ENCODE measurements at regions not wholly inside any gene's neighbourhood (a gene's known extent, or its start where the extent isn't known, plus 50 kb on each side); places are given as distances from the start of the nearest gene placed in this dataset.
A peak's percentile ranks its signal among the peaks of the same experiment; 100 is the strongest.

GRCh38 chr5:173808079-173808808 is 79.9 kb upstream of the CPEB4 start:
- DNase-seq = no peak

- no peak for DNase-seq
Measured at GRCh38 chr5:173809014-173809413, 79.1 kb upstream of the CPEB4 start.

- no peak for DNase-seq
Measured at GRCh38 chr5:173812811-173813550, 75.2 kb upstream of the CPEB4 start.

- DNase-seq = no peak
Measured at GRCh38 chr5:173814053-173814452, 74.1 kb upstream of the CPEB4 start.

GRCh38 chr5:173815571-173815970 is 72.6 kb upstream of the CPEB4 start:
- no peak for DNase-seq

- DNase-seq = no peak
Measured at GRCh38 chr5:173816728-173817127, 71.4 kb upstream of the CPEB4 start.

- DNase-seq = no peak
Measured at GRCh38 chr5:173817561-173817960, 70.6 kb upstream of the CPEB4 start.

- no peak for DNase-seq
Measured at GRCh38 chr5:173819521-173819920, 68.6 kb upstream of the CPEB4 start.

GRCh38 chr5:173823274-173823644 is 64.9 kb upstream of the CPEB4 start:
- DNase-seq = no peak

GRCh38 chr5:173823721-173824567 is 64.2 kb upstream of the CPEB4 start:
- no peak for DNase-seq

GRCh38 chr5:173825215-173825865 is 62.8 kb upstream of the CPEB4 start:
- DNase-seq = no peak

GRCh38 chr5:173826086-173826427 is 62.1 kb upstream of the CPEB4 start:
- DNase-seq = no peak

- no peak for DNase-seq
Measured at GRCh38 chr5:173826428-173827350, 61.5 kb upstream of the CPEB4 start.

GRCh38 chr5:173828952-173829351 is 59.2 kb upstream of the CPEB4 start:
- no peak for DNase-seq

GRCh38 chr5:173829826-173830225 is 58.3 kb upstream of the CPEB4 start:
- DNase-seq = no peak

GRCh38 chr5:173830421-173830820 is 57.7 kb upstream of the CPEB4 start:
- DNase-seq = no peak

GRCh38 chr5:173831196-173831914 is 56.8 kb upstream of the CPEB4 start:
- peak; percentile 0 to 24 for DNase-seq

- DNase-seq = no peak
Measured at GRCh38 chr5:173832386-173832785, 55.8 kb upstream of the CPEB4 start.

- DNase-seq = no peak
Measured at GRCh38 chr5:173833196-173833985, 54.8 kb upstream of the CPEB4 start.

- no peak for DNase-seq
Measured at GRCh38 chr5:173834071-173834771, 53.9 kb upstream of the CPEB4 start.
